Right cardiac atrium (tissue), 5 donors: ENCODE measurements at regions not wholly inside any gene's neighbourhood (a gene's known extent, or its start where the extent isn't known, plus 50 kb on each side); places are given as distances from the start of the nearest gene placed in this dataset.

Experiments used
- ATAC-seq, 2 donors: fragments of 200-7000 bp; cut with Tn5 transposase; one replicate each; pipeline versions ENCODE4 v1.8.0 to v1.9.1; 2020; ENCODE audit warnings: moderate library complexity in 2 of 2, mild to moderate bottlenecking in 1 of 2
- DNase-seq, 3 donors: peaks; one replicate each; pipeline ENCODE4 v3.0.0-alpha.2; 2020
- H3K27ac ChIP-seq: one replicate; pipeline ENCODE4 v1.5.1; 2013; ENCODE audit warnings: mild to moderate bottlenecking, low read length, control low read depth, moderate library complexity
- H3K27me3 ChIP-seq: one replicate; pipeline ENCODE4 v1.6.1; 2013; ENCODE audit not compliant: control insufficient read depth, insufficient read depth
- H3K4me1 ChIP-seq: one replicate; pipeline ENCODE4 v1.6.1; 2013; ENCODE audit warnings: low read length; ENCODE audit not compliant: control insufficient read depth, insufficient read depth
- H3K4me3 ChIP-seq: one replicate; pipeline ENCODE4 v1.5.1; 2013; ENCODE audit warnings: low read length, control low read depth
- H3K9me3 ChIP-seq: one replicate; pipeline ENCODE4 v1.6.1; 2013; ENCODE audit warnings: low read length; ENCODE audit not compliant: control insufficient read depth
- WGBS: extraction: QIAGEN DNeasy Blood & Tissue Kit; methylation state at CpG from one replicate; pipeline ENCODE4 v1.1.7; 2013; 5-methylcytosine and 5-hydroxymethylcytosine counted together
- intact Hi-C, 4 donors: fragments of 100-400 bp; cut with DNase I; formaldehyde crosslinking; loops; one replicate each; pipeline versions ENCODE4 v1.11.0 to v1.14.0; 2022 to 2023
- donor health status: healthy with polysubstance abuse.
- donor health status: DM: no; HTN: yes; CAD: no.
- donor health status: DM: no; HTN: no; CAD: no.
- donor health status: DM: no; HTN: yes; CAD: no; lungs with severe emphysema.
- donor health status: DM: yes; HTN: yes; CAD: no.

DNA sequence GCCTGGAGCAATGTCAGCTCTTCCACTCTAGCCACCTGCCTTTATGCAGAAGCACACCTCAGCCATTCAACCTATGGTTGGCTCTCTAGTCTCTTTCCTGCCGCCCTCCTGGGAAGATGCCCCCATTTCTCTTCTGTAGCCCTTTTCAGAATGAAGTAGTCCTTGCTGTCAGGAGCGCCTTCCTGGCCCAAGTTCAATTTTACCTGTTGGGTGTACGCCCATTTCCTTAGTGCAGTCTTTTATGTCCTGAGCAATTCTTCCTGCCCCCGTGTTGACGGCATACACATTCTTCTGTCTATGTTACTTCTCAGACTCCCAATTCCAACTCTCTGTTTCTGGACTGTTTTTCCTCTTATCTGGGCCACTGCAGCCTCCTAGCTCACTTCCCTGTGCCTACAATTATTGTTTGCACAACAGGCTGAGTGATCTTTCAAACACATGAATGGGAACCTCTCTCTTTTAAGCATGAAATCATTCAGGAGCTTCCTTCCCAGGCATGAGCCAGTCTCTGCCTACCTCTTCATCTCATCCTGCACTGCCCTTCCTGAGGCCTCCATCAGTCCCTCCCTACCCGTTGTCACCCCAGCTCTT is 389.2 kb downstream of the CD83 start:
- no peak overlapping the region for H3K4me3 ChIP-seq
- WGBS = 81% methylated on average over 6 of the region's 6 CpGs
- ATAC-seq (peak in 1 of 2 donors; percentile 33), DNase-seq (no peak)
- no peaks in the 10 kb centered on the region for H3K4me1 ChIP-seq
- H3K27me3 ChIP-seq = no peaks in the 10 kb centered on the region
- no peak overlapping the region for H3K27ac ChIP-seq
- no peaks in the 10 kb centered on the region for H3K9me3 ChIP-seq
- intact Hi-C loops = no loop called here

DNA sequence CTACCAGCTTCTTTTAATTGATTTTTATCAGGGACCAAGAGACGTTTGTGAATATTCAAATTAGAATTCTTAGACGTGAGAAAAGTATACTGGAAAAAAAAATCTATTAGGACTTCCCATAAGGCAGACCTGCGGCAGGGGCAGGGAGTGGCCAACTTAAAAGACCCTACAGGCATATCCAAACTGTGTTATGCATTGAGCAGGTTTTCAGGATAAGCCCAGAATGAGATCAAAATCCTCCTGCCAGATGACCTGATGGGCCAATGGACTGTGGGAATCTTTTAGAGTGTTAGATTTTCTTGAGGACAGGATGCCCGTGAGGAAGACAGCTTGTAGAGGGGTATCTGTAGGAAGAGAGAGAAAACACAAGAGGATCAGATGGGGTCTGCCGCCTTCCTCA is 391.5 kb downstream of the CD83 start:
- DNase-seq (no peak), ATAC-seq (no peak)
- Histone ChIP-seq H3K27ac (no peak overlapping the region), H3K9me3 (no peaks in the 10 kb centered on the region), H3K4me1 (no peaks in the 10 kb centered on the region), H3K4me3 (no peak overlapping the region), H3K27me3 (no peaks in the 10 kb centered on the region)
- 93% methylated on average over 5 of the region's 5 CpGs for WGBS
- intact Hi-C loops = no loop called here

DNA sequence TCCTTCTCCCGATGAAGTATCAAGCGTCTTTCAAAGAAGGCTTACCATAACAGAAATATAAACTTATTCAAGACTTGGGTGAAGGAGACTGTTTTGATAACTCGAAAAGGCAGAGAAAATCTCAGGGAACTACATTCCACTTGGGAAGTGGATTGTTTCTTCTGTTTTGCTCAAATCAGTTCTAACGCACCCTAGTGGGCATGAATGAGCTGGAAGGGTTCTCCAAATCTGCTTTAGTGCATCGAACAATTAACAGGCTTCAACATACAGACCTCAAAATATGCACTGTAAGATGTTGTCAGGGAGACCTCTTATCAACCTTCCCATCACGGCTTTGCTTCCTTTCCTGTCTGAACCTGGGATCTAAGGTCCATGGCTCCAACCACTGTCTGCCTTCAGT is 392.5 kb downstream of the CD83 start:
- ATAC-seq (no peak), DNase-seq (no peak)
- Histone ChIP-seq H3K4me1 (no peaks in the 10 kb centered on the region), H3K9me3 (no peaks in the 10 kb centered on the region), H3K4me3 (no peak overlapping the region), H3K27me3 (no peaks in the 10 kb centered on the region), H3K27ac (no peak overlapping the region)
- WGBS = 84% methylated on average over 6 of the region's 6 CpGs
- intact Hi-C loops = no loop called here

DNA sequence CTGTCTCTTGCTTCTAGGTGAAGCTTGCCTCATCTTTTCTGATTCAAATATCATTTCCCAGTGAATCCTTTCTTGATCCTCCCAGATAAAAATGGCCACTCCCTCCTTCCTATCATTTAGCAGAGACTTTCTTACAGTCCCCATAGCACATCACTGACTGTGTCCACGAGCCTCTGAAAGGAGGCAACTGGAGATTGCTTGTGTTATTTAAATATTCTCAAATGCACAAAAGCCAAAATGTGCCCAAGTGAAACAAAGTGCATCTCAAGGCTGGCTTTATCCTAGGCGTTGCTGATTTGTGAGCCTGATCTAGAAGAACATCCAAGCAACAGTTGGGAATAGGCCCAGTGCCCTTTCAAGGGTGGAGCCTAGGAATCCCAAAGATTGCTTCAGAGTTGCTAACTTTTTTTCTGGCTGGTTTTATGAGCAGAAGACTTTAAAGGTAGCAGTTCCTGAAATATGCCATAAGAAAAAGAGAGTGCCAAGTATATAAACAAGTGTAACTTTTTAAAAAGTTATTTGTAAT is 393.6 kb downstream of the CD83 start:
- Histone ChIP-seq H3K4me3 (no peak overlapping the region), H3K9me3 (no peaks in the 10 kb centered on the region), H3K27me3 (no peaks in the 10 kb centered on the region), H3K27ac (no peak overlapping the region), H3K4me1 (no peaks in the 10 kb centered on the region)
- no peak for ATAC-seq
- WGBS = 85% methylated on average over 2 of the region's 2 CpGs
- no peak for DNase-seq
- intact Hi-C loops = no loop called here

DNA sequence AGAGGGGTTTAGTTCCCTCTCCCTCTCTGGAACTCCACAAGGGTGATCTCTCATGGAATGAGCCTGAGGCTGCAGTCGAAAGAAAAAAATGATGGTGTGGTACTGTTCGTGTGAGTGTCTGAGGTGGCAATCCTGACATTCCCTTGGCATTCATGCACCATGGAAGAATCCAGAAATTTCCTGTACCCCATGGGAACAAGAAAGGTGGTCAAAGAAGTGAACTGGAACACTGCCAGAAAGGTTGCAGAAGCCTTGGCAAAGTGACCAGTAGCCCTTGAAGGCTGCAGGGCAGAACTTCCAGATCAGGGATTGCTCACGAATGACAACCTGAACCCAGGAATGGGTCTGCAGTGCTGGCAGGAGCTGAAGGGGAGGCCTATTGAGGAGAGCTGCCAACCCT is 394.7 kb downstream of the CD83 start:
- DNase-seq (no peak), ATAC-seq (no peak)
- 90% methylated on average over 3 of the region's 3 CpGs for WGBS
- Histone ChIP-seq H3K4me3 (no peak overlapping the region), H3K27me3 (no peaks in the 10 kb centered on the region), H3K4me1 (no peaks in the 10 kb centered on the region), H3K27ac (no peak overlapping the region), H3K9me3 (no peaks in the 10 kb centered on the region)
- intact Hi-C loops = no loop called here

DNA sequence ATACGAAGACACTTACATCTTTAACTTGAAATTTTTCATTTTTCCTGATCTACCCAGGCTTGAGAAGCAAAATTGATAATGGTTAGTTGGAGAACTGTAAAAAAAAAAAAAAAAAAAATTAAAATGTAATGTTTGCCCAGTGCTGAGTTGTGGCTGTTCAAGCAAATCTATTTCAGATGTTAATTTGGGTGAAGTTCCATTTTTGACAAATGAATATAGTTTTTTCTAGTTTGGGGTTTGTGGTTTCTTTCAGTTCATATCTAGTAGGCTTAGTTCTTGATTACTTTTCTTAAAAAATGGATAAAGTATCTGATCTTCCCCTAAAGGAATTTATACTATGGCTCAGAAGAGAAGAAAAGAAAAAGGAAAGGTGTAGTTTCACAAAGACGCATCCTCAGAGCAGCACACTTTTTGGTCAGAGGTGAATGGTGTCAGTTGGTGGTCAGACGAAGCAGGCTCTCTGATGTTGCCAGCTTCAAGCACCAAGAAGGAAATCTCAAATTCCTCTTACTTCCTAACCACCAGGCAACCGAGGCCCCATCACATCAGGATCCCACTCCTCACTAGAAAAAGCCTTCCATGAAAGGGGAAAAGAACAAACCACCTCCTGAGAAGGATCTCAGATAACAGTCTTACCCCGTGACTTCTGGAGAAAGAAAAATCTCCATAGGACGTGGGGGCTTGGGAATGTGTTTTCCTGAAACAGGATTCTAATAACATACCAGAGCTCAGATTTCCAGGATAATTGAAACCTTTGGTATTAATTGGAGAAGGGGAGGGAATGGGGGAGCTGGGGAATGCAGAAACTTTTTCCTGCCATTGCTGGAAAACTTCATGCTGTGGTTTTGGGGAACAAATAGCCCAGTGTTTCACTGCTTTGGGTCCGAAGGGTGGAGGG is 396.2 kb downstream of the CD83 start:
- DNase-seq (no peak), ATAC-seq (no peak)
- Histone ChIP-seq H3K4me1 (no peaks in the 10 kb centered on the region), H3K27me3 (no peaks in the 10 kb centered on the region), H3K4me3 (no peak overlapping the region), H3K27ac (no peak overlapping the region), H3K9me3 (no peaks in the 10 kb centered on the region)
- WGBS = 85% methylated on average over 7 of the region's 7 CpGs
- intact Hi-C loops = no loop called here

DNA sequence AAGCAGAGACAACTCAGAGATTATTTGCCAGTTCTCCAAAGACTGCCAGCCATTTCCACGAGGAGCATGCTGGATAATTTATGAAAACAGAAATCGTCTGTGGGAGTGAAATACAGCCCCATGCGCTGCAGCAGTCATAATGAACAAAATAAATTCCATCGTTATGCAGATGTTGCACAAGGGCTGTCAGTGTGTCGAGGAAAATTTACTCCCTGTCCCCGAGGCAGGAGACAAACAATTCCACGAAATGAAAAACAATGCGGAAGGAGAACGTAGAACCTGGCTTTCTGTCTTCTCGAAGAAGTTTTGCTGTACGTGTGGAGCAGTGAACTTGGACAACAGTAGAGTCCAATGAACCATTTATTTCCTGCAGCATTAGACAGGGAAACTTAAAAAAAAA is 399.4 kb downstream of the CD83 start:
- intact Hi-C loops = no loop called here
- DNase-seq (no peak), ATAC-seq (no peak)
- no peak overlapping the region for H3K27ac ChIP-seq
- no peaks in the 10 kb centered on the region for H3K4me1 ChIP-seq
- WGBS = 66% methylated on average over 11 of the region's 11 CpGs
- H3K27me3 ChIP-seq = no peaks in the 10 kb centered on the region
- H3K4me3 ChIP-seq = no peak overlapping the region
- no peaks in the 10 kb centered on the region for H3K9me3 ChIP-seq

DNA sequence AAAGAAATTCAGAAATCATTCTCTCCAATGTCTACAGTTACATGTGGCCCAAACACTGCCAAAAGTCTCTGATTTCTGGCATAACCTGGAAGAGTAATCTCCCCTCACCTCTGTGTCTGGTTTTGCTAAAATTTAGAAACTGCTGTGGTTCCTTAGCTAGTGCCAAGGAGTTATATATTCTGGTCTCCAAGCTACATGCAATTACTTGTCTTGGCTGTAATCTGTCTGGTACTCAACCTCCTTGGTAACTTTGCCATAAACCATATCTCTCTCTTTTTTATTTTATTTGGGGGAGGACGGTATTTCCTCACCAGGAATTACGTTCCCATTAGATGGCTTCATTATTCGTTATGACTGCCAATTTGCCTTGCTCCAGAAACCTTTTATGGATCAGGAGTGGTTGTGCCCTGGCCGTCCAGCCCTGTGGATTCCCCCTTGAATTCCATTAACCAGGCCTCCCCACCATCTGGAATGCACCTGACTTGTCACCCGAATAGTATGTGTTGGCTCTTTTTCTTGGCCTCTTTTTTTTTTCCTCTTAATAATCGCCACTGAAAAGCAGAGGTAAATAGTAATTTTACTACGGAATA is 400.0 kb downstream of the CD83 start:
- WGBS = 75% methylated on average over 7 of the region's 7 CpGs
- H3K27me3 ChIP-seq = no peaks in the 10 kb centered on the region
- no peak overlapping the region for H3K4me3 ChIP-seq
- intact Hi-C loops = no loop called here
- H3K4me1 ChIP-seq = no peaks in the 10 kb centered on the region
- ATAC-seq (peak in 1 of 2 donors; percentile 58), DNase-seq (no peak)
- no peak overlapping the region for H3K27ac ChIP-seq
- no peaks in the 10 kb centered on the region for H3K9me3 ChIP-seq

DNA sequence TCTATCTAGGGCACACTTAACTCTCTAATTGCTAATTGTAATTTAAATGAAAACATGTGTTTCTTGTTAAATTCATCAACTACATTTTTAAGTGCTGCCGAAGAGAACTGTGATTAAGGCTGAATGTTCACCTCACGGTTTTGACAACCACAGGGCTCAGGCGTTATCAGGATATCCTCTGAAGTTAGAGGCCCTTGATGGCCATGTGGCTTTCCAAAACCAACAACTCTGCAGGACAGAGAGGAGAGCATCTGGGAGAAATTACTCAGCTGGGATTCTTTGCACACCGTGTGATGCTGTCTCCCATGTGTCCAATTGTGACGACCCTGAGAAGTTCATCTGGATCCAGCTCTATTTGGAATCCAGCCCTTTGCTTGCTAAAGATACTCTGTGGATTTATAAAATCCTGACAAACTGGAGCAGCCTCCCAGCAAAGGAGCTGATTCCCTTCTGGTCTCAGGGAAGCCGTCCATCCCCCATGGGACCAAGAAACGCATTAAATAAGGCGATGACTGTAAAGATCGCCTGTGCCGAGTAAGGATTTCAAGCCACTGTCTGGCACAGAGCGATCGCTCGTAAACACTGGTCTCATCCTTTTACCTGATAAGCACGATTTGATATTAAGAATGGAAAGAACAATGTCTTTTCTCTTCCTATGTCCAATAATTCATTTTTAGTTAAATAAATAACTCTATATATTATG is 401.1 kb downstream of the CD83 start:
- DNase-seq = no peak

DNA sequence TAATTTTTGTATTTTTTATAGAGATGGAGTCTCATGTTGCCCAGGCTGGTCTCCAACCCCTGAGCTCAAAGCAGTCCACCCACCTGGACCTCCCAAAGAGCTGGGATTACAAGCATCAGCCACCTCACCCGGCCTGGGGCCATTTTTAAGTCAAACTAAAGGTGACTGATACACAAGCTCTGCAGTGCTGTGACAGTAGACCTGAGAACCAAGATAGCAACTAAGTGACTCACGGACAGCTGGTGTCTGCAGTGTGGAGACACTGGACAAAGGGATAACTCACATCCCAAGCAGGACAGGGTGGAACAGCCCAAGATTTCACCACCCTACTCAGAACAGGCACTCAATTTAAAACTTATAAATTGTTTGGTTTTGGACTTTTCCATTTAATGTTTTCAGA is 402.5 kb downstream of the CD83 start:
- WGBS = 97% methylated on average over 2 of the region's 2 CpGs
- Histone ChIP-seq H3K27ac (no peak overlapping the region), H3K4me3 (no peak overlapping the region), H3K9me3 (no peaks in the 10 kb centered on the region), H3K4me1 (no peaks in the 10 kb centered on the region), H3K27me3 (no peaks in the 10 kb centered on the region)
- ATAC-seq (no peak), DNase-seq (no peak)
- intact Hi-C loops = no loop called here

More for the DNA sequence above, 401.1 kb downstream of the CD83 start:
- peak in 1 of 2 donors; percentile 75 for ATAC-seq
- no peaks in the 10 kb centered on the region for H3K4me1 ChIP-seq
- no peaks in the 10 kb centered on the region for H3K9me3 ChIP-seq
- H3K4me3 ChIP-seq = no peak overlapping the region
- no peaks in the 10 kb centered on the region for H3K27me3 ChIP-seq
- 52% methylated on average over 14 of the region's 14 CpGs for WGBS
- no peak overlapping the region for H3K27ac ChIP-seq
- intact Hi-C loops = no loop called here

DNA sequence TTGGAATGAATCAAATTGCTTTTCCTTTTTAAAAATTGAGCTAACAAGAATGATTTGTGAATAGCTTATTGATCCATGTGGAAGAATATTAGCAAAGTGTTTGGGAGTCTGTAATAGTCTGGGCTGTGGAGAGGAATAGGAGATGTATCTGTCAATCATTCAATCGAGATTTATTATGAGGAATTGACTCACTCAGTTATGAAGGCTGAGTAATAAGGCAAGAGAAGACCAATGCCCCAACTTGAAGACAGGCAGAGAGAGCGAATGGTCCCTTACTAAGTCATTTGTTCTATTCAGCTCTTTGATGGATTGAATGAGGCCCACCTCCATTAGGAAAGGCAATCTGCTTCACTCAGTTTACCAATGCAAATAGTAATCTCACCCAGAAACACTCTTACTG is 403.0 kb downstream of the CD83 start:
- DNase-seq (no peak), ATAC-seq (no peak)
- WGBS = 95% methylated on average over 2 of the region's 2 CpGs
- Histone ChIP-seq H3K27ac (no peak overlapping the region), H3K27me3 (no peaks in the 10 kb centered on the region), H3K4me1 (no peaks in the 10 kb centered on the region), H3K9me3 (no peaks in the 10 kb centered on the region), H3K4me3 (no peak overlapping the region)
- intact Hi-C loops = no loop called here
